ENCODE measurements at regions not wholly inside any gene's neighbourhood (a gene's known extent, or its start where the extent isn't known, plus 50 kb on each side); places are given as distances from the start of the nearest gene placed in this dataset.

- DNase-seq (ENCODE audit: low read depth in 2 of 2) = no peak
These were observed 59.7 kb upstream of the LMO1 start for GRCh38 chr11:8323161-8323935.

- DNase-seq (ENCODE audit: low read depth in 2 of 2) = no peak
These were observed 58.2 kb upstream of the LMO1 start for GRCh38 chr11:8321876-8322275.

GRCh38 chr11:8320076-8320475 lies 56.4 kb upstream of the LMO1 start:
- no peak for DNase-seq (ENCODE audit: low read depth in 2 of 2)

- DNase-seq (ENCODE audit: low read depth in 2 of 2) = no peak
These were observed 54.9 kb upstream of the LMO1 start for GRCh38 chr11:8318536-8318935.

GRCh38 chr11:8317159-8317558 lies 53.5 kb upstream of the LMO1 start:
- DNase-seq (ENCODE audit: low read depth in 2 of 2) = no peak

GRCh38 chr11:8315954-8316353 lies 52.3 kb upstream of the LMO1 start:
- DNase-seq (ENCODE audit: low read depth in 2 of 2) = no peak

GRCh38 chr11:8315463-8315862 lies 51.8 kb upstream of the LMO1 start:
- no peak for DNase-seq (ENCODE audit: low read depth in 2 of 2)

- no peak for DNase-seq (ENCODE audit: low read depth in 2 of 2)
These were observed 51.2 kb upstream of the LMO1 start for GRCh38 chr11:8314916-8315315.

GRCh38 chr11:8313504-8314090 lies 49.9 kb upstream of the LMO1 start:
- DNase-seq (ENCODE audit: low read depth in 2 of 2) = no peak

Data from stimulated activated CD8-positive, alpha-beta memory T cell treated with anti-CD3 and anti-CD28 coated beads, Interleukin-2, amount 100 ng/mL, for 48 hours (primary cell).